ENCODE measurements at regions not wholly inside any gene's neighbourhood (a gene's known extent, or its start where the extent isn't known, plus 50 kb on each side); places are given as distances from the start of the nearest gene placed in this dataset.

- Histone ChIP-seq H3K4me3 (ENCODE audit: low read length) (no peak overlapping the region), H3K9me2 (replicated peaks; ENCODE audit: insufficient read depth, low read length) (no peaks in the 10 kb centered on the region), H2AFZ (ENCODE audit: low read length) (no peak overlapping the region), H3K9me3 (replicated peaks; ENCODE audit: insufficient read depth, low read length) (no peaks in the 10 kb centered on the region), H3K79me2 (ENCODE audit: low read length) (no peaks in the 10 kb centered on the region), H3K4me1 (ENCODE audit: low read length) (no peaks in the 10 kb centered on the region), H3K27me3 (replicated peaks; ENCODE audit: insufficient read depth, low read length) (no peaks in the 10 kb centered on the region), H3K9ac (ENCODE audit: low read length) (no peak overlapping the region), H3K36me3 (replicated peaks; ENCODE audit: insufficient read depth, low read length) (no peaks in the 10 kb centered on the region), H3F3A (ENCODE audit: insufficient read depth, low read length) (no peaks in the 10 kb centered on the region), H4K20me1 (ENCODE audit: insufficient read depth, low read length) (no peaks in the 10 kb centered on the region), H3K27ac (ENCODE audit: low read length) (no peak overlapping the region), H3K4me2 (ENCODE audit: low read depth, low read length) (no peak overlapping the region)
- TF ChIP-seq EZH2 (optimal IDR thresholded peaks at IDR 0.05; ENCODE audit: low read depth, low read length) (no peak), CTCF (IDR thresholded peaks at IDR 0.05; ENCODE audit: low read length) (no peak), EZH2phosphoT487 (IDR thresholded peaks at IDR 0.05; ENCODE audit: low read length) (no peak)
- no peak for DNase-seq
Measured at GRCh38 chr14:75372260-75372659, 55.6 kb upstream of the JDP2 start.

GRCh38 chr14:75373133-75373532 is 54.7 kb upstream of the JDP2 start:
- H3K4me1 ChIP-seq (ENCODE audit: low read length), result no peaks in the 10 kb centered on the region
- H3F3A ChIP-seq (ENCODE audit: insufficient read depth, low read length), result no peaks in the 10 kb centered on the region
- no peaks in the 10 kb centered on the region for H3K27me3 ChIP-seq (replicated peaks; ENCODE audit: insufficient read depth, low read length)
- TF ChIP-seq EZH2 (optimal IDR thresholded peaks at IDR 0.05; ENCODE audit: low read depth, low read length) (no peak), EZH2phosphoT487 (IDR thresholded peaks at IDR 0.05; ENCODE audit: low read length) (no peak), CTCF (IDR thresholded peaks at IDR 0.05; ENCODE audit: low read length) (no peak)
- H4K20me1 ChIP-seq (ENCODE audit: insufficient read depth, low read length), result no peaks in the 10 kb centered on the region
- no peak for DNase-seq
- no peak overlapping the region for H2AFZ ChIP-seq (ENCODE audit: low read length)
- H3K9me2 ChIP-seq (replicated peaks; ENCODE audit: insufficient read depth, low read length), result no peaks in the 10 kb centered on the region
- H3K36me3 ChIP-seq (replicated peaks; ENCODE audit: insufficient read depth, low read length), result no peaks in the 10 kb centered on the region
- H3K27ac ChIP-seq (ENCODE audit: low read length), result no peak overlapping the region
- no peak overlapping the region for H3K4me3 ChIP-seq (ENCODE audit: low read length)
- H3K4me2 ChIP-seq (ENCODE audit: low read depth, low read length), result no peak overlapping the region
- H3K79me2 ChIP-seq (ENCODE audit: low read length), result no peaks in the 10 kb centered on the region
- H3K9ac ChIP-seq (ENCODE audit: low read length), result no peak overlapping the region
- H3K9me3 ChIP-seq (replicated peaks; ENCODE audit: insufficient read depth, low read length), result no peaks in the 10 kb centered on the region

- H3K4me1 ChIP-seq (ENCODE audit: low read length), result no peaks in the 10 kb centered on the region
- H3K27me3 ChIP-seq (replicated peaks; ENCODE audit: insufficient read depth, low read length), result no peaks in the 10 kb centered on the region
- H3K36me3 ChIP-seq (replicated peaks; ENCODE audit: insufficient read depth, low read length), result no peaks in the 10 kb centered on the region
- no peak overlapping the region for H2AFZ ChIP-seq (ENCODE audit: low read length)
- H3K27ac ChIP-seq (ENCODE audit: low read length), result no peak overlapping the region
- no peaks in the 10 kb centered on the region for H3K9me2 ChIP-seq (replicated peaks; ENCODE audit: insufficient read depth, low read length)
- no peaks in the 10 kb centered on the region for H3K9me3 ChIP-seq (replicated peaks; ENCODE audit: insufficient read depth, low read length)
- no peaks in the 10 kb centered on the region for H3K79me2 ChIP-seq (ENCODE audit: low read length)
- no peak overlapping the region for H3K4me2 ChIP-seq (ENCODE audit: low read depth, low read length)
- no peaks in the 10 kb centered on the region for H3F3A ChIP-seq (ENCODE audit: insufficient read depth, low read length)
- no peak overlapping the region for H3K9ac ChIP-seq (ENCODE audit: low read length)
- H4K20me1 ChIP-seq (ENCODE audit: insufficient read depth, low read length), result no peaks in the 10 kb centered on the region
- no peak for TF ChIP-seq EZH2phosphoT487 (IDR thresholded peaks at IDR 0.05; ENCODE audit: low read length)
- no peak for TF ChIP-seq CTCF (IDR thresholded peaks at IDR 0.05; ENCODE audit: low read length)
- TF ChIP-seq EZH2 (optimal IDR thresholded peaks at IDR 0.05; ENCODE audit: low read depth, low read length), result no peak
- no peak for DNase-seq
- no peak overlapping the region for H3K4me3 ChIP-seq (ENCODE audit: low read length)
Measured at GRCh38 chr14:75373616-75374015, 54.2 kb upstream of the JDP2 start.

Data from MM.1S (cell line).